HL-60 (cell line): ENCODE measurements at regions not wholly inside any gene's neighbourhood (a gene's known extent, or its start where the extent isn't known, plus 50 kb on each side); places are given as distances from the start of the nearest gene placed in this dataset.

Experiments
- DNase-seq, 2 experiments: peaks; one replicate each; pipeline ENCODE4 v3.0.0-alpha.2; 2010 to 2020; ENCODE audit warnings: low read depth in 1 of 2, low spot score in 1 of 2
- H3K27ac ChIP-seq: fragments of 250-450 bp; sonication (Bioruptor Pico); replicated peaks from 2 replicates; pipeline ENCODE4 v1.5.1; 2020; ENCODE audit warnings: mild to moderate bottlenecking, moderate library complexity
- H3K27me3 ChIP-seq: fragments of 250-450 bp; sonication (Bioruptor Pico); 2 replicates; pipeline ENCODE4 v1.5.1; 2021; ENCODE audit warnings: mild to moderate bottlenecking, moderate library complexity; ENCODE audit not compliant: insufficient read depth, poor library complexity, severe bottlenecking
- H3K4me3 ChIP-seq: replicated peaks from 2 replicates; pipeline ENCODE4 v1.5.1; 2011; ENCODE audit warnings: mild to moderate bottlenecking, control low read depth, low read length; ENCODE audit not compliant: insufficient read depth
- CTCF ChIP-seq: IDR thresholded peaks from one replicate; pipeline ENCODE4 v1.5.1; 2011; ENCODE audit warnings: low read length, control low read depth, inconsistent platforms; ENCODE audit not compliant: insufficient read depth
- GABPA ChIP-seq: IDR thresholded peaks from 2 replicates; pipeline ENCODE4 v1.6.1; 2012; ENCODE audit warnings: low read depth
- POLR2AphosphoS5 ChIP-seq: IDR thresholded peaks from 2 replicates; pipeline ENCODE4 v1.6.1; 2012; ENCODE audit warnings: low read depth
- REST ChIP-seq: IDR thresholded peaks from 2 replicates; pipeline ENCODE4 v1.6.1; 2012; ENCODE audit warnings: low read depth; ENCODE audit not compliant: insufficient replicate concordance
- SPI1 ChIP-seq: IDR thresholded peaks from 2 replicates; pipeline ENCODE4 v1.6.1; 2012; ENCODE audit warnings: low read depth, mild to moderate bottlenecking, borderline replicate concordance

GRCh38 chr18:7366597-7366996 is 135.7 kb downstream of the LRRC30 start:
- TF ChIP-seq SPI1 (no peak), GABPA (no peak), POLR2AphosphoS5 (no peak), REST (no peak), CTCF (no peak)
- DNase-seq: no peak
- no peaks in the 10 kb centered on the region for H3K27me3 ChIP-seq
- H3K27ac ChIP-seq: no peak overlapping the region
- H3K4me3 ChIP-seq: no peak overlapping the region

- no peaks in the 10 kb centered on the region for H3K27me3 ChIP-seq
- H3K4me3 ChIP-seq: no peak overlapping the region
- TF ChIP-seq POLR2AphosphoS5 (no peak), SPI1 (no peak), CTCF (no peak), REST (no peak), GABPA (no peak)
- no peak overlapping the region for H3K27ac ChIP-seq
- no peak for DNase-seq
Observed at GRCh38 chr18:7367336-7367735, 136.4 kb downstream of the LRRC30 start.

GRCh38 chr18:7369006-7369405 is 138.1 kb downstream of the LRRC30 start:
- H3K27me3 ChIP-seq: no peaks in the 10 kb centered on the region
- H3K4me3 ChIP-seq: no peak overlapping the region
- no peak for DNase-seq
- no peak for TF ChIP-seq CTCF
- no peak for TF ChIP-seq SPI1
- no peak for TF ChIP-seq REST
- TF ChIP-seq POLR2AphosphoS5: no peak
- no peak for TF ChIP-seq GABPA
- no peak overlapping the region for H3K27ac ChIP-seq
